ENCODE measurements at regions not wholly inside any gene's neighbourhood (a gene's known extent, or its start where the extent isn't known, plus 50 kb on each side); places are given as distances from the start of the nearest gene placed in this dataset.

GRCh38 chr9:73380411-73380810 lies 228.7 kb downstream of the ANXA1 start:
- ChIA-PET POLR2A (no interaction called here), CTCF (no interaction called here)
- TF ChIP-seq GABPA (IDR thresholded peaks at IDR 0.05; ENCODE audit: low read depth) (no peak), NRF1 (IDR thresholded peaks at IDR 0.05; ENCODE audit: low read depth, low read length) (no peak), POLR2AphosphoS5 (IDR thresholded peaks at IDR 0.05; ENCODE audit: low read depth, low read length) (no peak), PBX3 (IDR thresholded peaks at IDR 0.05) (no peak), SIN3A (IDR thresholded peaks at IDR 0.05; ENCODE audit: borderline replicate concordance, low read depth, low read length) (no peak), RXRA (IDR thresholded peaks at IDR 0.05; ENCODE audit: borderline replicate concordance, low read depth) (no peak), IRF3 (IDR thresholded peaks at IDR 0.05; ENCODE audit: low read depth, low read length) (no peak), ZBTB33 (IDR thresholded peaks at IDR 0.05; ENCODE audit: borderline replicate concordance, low read depth) (no peak)
- no peaks in the 10 kb centered on the region for H3K36me3 ChIP-seq (replicated peaks in 1 of 2; ENCODE audit: control insufficient read depth in 1 of 2, insufficient read depth in 2 of 2, low read length in 1 of 2)
- H3K27ac ChIP-seq (ENCODE audit: low read depth in 2 of 2, low read length in 1 of 2), result no peak overlapping the region
- no peaks in the 10 kb centered on the region for H3K9me3 ChIP-seq
- no peaks in the 10 kb centered on the region for H4K20me1 ChIP-seq (ENCODE audit: insufficient read depth)
- H3K9me2 ChIP-seq, result no peaks in the 10 kb centered on the region
- no peaks in the 10 kb centered on the region for H3K4me1 ChIP-seq (ENCODE audit: control insufficient read depth in 1 of 2, insufficient read depth in 2 of 2, low read depth in 1 of 2, low read length in 1 of 2)
- H3K27me3 ChIP-seq (ENCODE audit: insufficient read depth), result no peaks in the 10 kb centered on the region
- WGBS (ENCODE audit: low lambda C conversion rate), result 10% methylated on average over 1 of the region's 3 CpGs
- no peak overlapping the region for H2AFZ ChIP-seq (ENCODE audit: low read depth)
- H3K4me2 ChIP-seq, result no peak overlapping the region
- H3K9ac ChIP-seq, result no peak overlapping the region
- DNase-seq, result no peak
- H3K4me3 ChIP-seq (ENCODE audit: low read depth in 2 of 2, low read length in 1 of 2), result no peak overlapping the region
- H3K79me2 ChIP-seq (ENCODE audit: insufficient read depth), result no peaks in the 10 kb centered on the region
- no peaks in the 10 kb centered on the region for H3F3A ChIP-seq (replicated peaks; ENCODE audit: insufficient read depth)

GRCh38 chr9:73402081-73403028 lies 250.7 kb downstream of the ANXA1 start:
- DNase-seq, result no peak
- Histone ChIP-seq H3K4me2 (no peak overlapping the region), H3K4me1 (ENCODE audit: control insufficient read depth in 1 of 2, insufficient read depth in 2 of 2, low read depth in 1 of 2, low read length in 1 of 2) (no peaks in the 10 kb centered on the region), H3F3A (replicated peaks; ENCODE audit: insufficient read depth) (no peaks in the 10 kb centered on the region), H3K36me3 (replicated peaks in 1 of 2; ENCODE audit: control insufficient read depth in 1 of 2, insufficient read depth in 2 of 2, low read length in 1 of 2) (no peaks in the 10 kb centered on the region), H3K9me3 (no peaks in the 10 kb centered on the region), H4K20me1 (ENCODE audit: insufficient read depth) (no peaks in the 10 kb centered on the region), H2AFZ (ENCODE audit: low read depth) (no peak overlapping the region), H3K79me2 (ENCODE audit: insufficient read depth) (no peaks in the 10 kb centered on the region), H3K27me3 (ENCODE audit: insufficient read depth) (no peaks in the 10 kb centered on the region), H3K9ac (no peak overlapping the region), H3K9me2 (no peaks in the 10 kb centered on the region), H3K27ac (ENCODE audit: low read depth in 2 of 2, low read length in 1 of 2) (no peak overlapping the region), H3K4me3 (ENCODE audit: low read depth in 2 of 2, low read length in 1 of 2) (no peak overlapping the region)
- POLR2A ChIA-PET, result no interaction called here
- TF ChIP-seq EP300 (IDR thresholded peaks at IDR 0.05; ENCODE audit: borderline replicate concordance in 1 of 2, low read depth in 1 of 2, low read length in 1 of 2) (no peak), GABPA (IDR thresholded peaks at IDR 0.05; ENCODE audit: low read depth) (no peak), USF2 (IDR thresholded peaks at IDR 0.05; ENCODE audit: borderline replicate concordance, low read depth, low read length) (no peak), EZH2phosphoT487 (IDR thresholded peaks at IDR 0.05; ENCODE audit: borderline replicate concordance, low read depth) (no peak), NFIC (IDR thresholded peaks at IDR 0.05; ENCODE audit: borderline replicate concordance) (no peak), RAD21 (IDR thresholded peaks at IDR 0.05; ENCODE audit: low read length) (no peak)
- CTCF ChIA-PET, result no interaction called here
- 14% methylated on average over 4 of the region's 4 CpGs for WGBS (ENCODE audit: low lambda C conversion rate)

Measured in SK-N-SH (cell line).